HG02885 (cell line): ENCODE measurements at regions not wholly inside any gene's neighbourhood (a gene's known extent, or its start where the extent isn't known, plus 50 kb on each side); places are given as distances from the start of the nearest gene placed in this dataset.
"Not testable (repeated sequence)": the region's sequence is repeated elsewhere in the genome, so short reads cannot be mapped to it uniquely, and the experiment has no call there.

Experiments used
- ATAC-seq: cut with Tn5 transposase; IDR thresholded peaks from one replicate; pipeline ENCODE4 v1.9.1; 2021; ENCODE audit warnings: mild to moderate bottlenecking; ENCODE audit not compliant: unreplicated experiment, poor library complexity

- no peak for ATAC-seq
Observed at GRCh38 chr4:173669460-173670179, 139.6 kb upstream of the HAND2 start.

- ATAC-seq: no peak
Observed at GRCh38 chr4:173661001-173661400, 131.0 kb upstream of the HAND2 start.

- ATAC-seq: no peak
Observed at GRCh38 chr4:173656898-173657297, 126.9 kb upstream of the HAND2 start.

GRCh38 chr4:173652283-173652931, 122.4 kb upstream of the HAND2 start:
- no peak for ATAC-seq

GRCh38 chr4:173651651-173652282, 121.7 kb upstream of the HAND2 start:
- no peak for ATAC-seq

GRCh38 chr4:173647902-173648301, 117.9 kb upstream of the HAND2 start:
- no peak for ATAC-seq

- no peak for ATAC-seq
Observed at GRCh38 chr4:173642509-173642908, 112.5 kb upstream of the HAND2 start.

GRCh38 chr4:173635395-173635794, 105.4 kb upstream of the HAND2 start:
- no peak for ATAC-seq

GRCh38 chr4:173626277-173626676, 96.2 kb upstream of the HAND2 start:
- no peak for ATAC-seq

GRCh38 chr4:173618648-173619047, 88.6 kb upstream of the HAND2 start:
- not testable (repeated sequence) for ATAC-seq

- ATAC-seq: no peak
Observed at GRCh38 chr4:173609158-173609557, 79.1 kb upstream of the HAND2 start.

- ATAC-seq: not testable (repeated sequence)
Observed at GRCh38 chr4:173608632-173609031, 78.6 kb upstream of the HAND2 start.

GRCh38 chr4:173591760-173592159, 61.7 kb upstream of the HAND2 start:
- ATAC-seq: no peak

GRCh38 chr4:173590697-173591096, 60.7 kb upstream of the HAND2 start:
- ATAC-seq: no peak

GRCh38 chr4:173585876-173586572, 56.0 kb upstream of the HAND2 start:
- ATAC-seq: no peak

GRCh38 chr4:173584506-173584905, 54.5 kb upstream of the HAND2 start:
- no peak for ATAC-seq
